NB4 (cell line): ENCODE measurements at regions not wholly inside any gene's neighbourhood (a gene's known extent, or its start where the extent isn't known, plus 50 kb on each side); places are given as distances from the start of the nearest gene placed in this dataset.

Experiments
- CTCF ChIP-seq: IDR thresholded peaks from one replicate; pipeline ENCODE4 v1.5.1; 2012; ENCODE audit warnings: low read depth, low read length
- MAX ChIP-seq: IDR thresholded peaks from 2 replicates; pipeline ENCODE4 v1.6.1; 2011; ENCODE audit warnings: low read depth, low read length
- MYC ChIP-seq: IDR thresholded peaks from 2 replicates; pipeline ENCODE4 v1.6.1; 2011; ENCODE audit warnings: low read depth, low read length
- POLR2A ChIP-seq: IDR thresholded peaks from 2 replicates; pipeline ENCODE4 v1.6.1; 2011; ENCODE audit warnings: mild to moderate bottlenecking; ENCODE audit not compliant: insufficient read length; ENCODE audit errors: extremely low read depth

- no peak for TF ChIP-seq CTCF
- TF ChIP-seq MAX = no peak
- no peak for TF ChIP-seq POLR2A
- no peak for TF ChIP-seq MYC
Observed at GRCh38 chr13:62613819-62614218, 1198.2 kb upstream of the PCDH20 start.
